ENCODE measurements at regions not wholly inside any gene's neighbourhood (a gene's known extent, or its start where the extent isn't known, plus 50 kb on each side); places are given as distances from the start of the nearest gene placed in this dataset.

GRCh38 chr9:26296910-26297572, 595.6 kb downstream of the CAAP1 start:
- no peak for DNase-seq

DNA sequence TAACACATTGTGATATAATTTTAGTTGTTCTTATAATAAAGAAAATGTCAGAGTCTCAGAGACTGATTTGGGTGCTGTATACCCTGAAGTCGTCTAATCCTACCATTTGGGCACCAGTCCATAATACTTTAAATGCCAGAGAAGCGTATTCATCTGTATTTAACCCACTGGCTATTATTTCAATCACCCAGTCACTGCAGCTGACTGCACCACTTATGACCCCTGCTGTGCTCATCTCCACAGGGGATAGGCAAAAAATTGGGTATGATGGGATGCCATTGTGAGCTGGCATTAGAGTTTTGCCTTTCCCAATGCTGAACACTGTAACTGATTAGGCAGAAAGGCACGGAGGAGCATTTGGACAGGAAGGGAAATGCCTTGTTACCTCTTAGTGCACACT, 599.7 kb downstream of the CAAP1 start:
- no peak for DNase-seq

DNA sequence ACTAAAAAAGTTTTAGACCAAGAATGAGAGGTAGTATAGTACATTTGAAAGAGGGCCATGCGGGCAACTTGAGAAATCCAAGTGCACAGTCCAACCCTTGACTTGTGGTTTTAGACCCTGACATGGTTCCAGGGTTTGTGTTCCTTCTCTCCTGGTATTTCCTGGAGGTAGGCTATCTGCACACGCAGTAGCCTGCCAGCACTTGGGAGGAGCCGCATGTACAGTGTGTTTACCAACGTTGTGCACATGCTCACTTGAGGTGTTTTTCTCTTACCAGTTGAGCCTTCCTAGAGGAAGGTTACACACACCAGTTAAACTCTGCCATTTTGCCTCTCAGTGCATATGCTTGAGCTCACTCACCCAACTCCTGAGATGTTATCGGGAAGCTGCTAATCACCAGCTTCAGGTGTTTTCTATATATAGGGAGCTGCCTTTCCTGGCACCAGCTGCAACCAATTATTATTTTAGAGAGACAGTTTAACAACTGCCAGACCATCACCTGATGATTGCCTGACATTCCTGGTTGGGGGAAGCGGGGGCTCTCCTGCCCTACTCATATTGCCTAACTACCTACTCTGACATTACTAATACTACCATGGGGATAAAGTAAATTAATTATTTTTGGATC, 593.4 kb upstream of the TUSC1 start:
- no peak for DNase-seq

GRCh38 chr9:26266146-26266793, 588.0 kb upstream of the TUSC1 start:
- no peak for DNase-seq

- no peak for DNase-seq
These were observed 586.7 kb upstream of the TUSC1 start for GRCh38 chr9:26264709-26265601.

DNA sequence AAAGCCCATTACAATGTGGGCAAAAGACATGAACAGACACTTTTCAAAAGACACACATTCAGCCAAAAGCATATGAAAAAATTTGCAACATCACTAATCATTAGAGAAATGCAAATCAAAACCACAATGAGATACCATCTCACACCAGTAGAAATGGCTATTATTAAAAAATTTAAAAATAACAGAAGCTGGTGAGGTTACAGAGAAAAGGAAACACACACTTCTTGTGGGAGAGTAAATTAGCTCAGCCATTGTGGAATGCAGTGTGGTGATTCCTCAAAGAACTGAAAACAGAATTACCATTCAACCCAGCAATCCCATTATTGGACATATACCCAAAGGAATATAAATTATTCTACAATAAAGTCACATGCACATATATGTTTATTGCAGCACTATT, 585.2 kb upstream of the TUSC1 start:
- DNase-seq, result no peak

GRCh38 chr9:26262421-26263107, 584.3 kb upstream of the TUSC1 start:
- no peak for DNase-seq

- no peak for DNase-seq
These were observed 583.5 kb upstream of the TUSC1 start for GRCh38 chr9:26261503-26262330.

GRCh38 chr9:26260238-26260637, 582.0 kb upstream of the TUSC1 start:
- no peak for DNase-seq

- DNase-seq, result no peak
These were observed 569.6 kb upstream of the TUSC1 start for GRCh38 chr9:26247861-26248260.

- no peak for DNase-seq
These were observed 566.6 kb upstream of the TUSC1 start for GRCh38 chr9:26244661-26245451.

DNA sequence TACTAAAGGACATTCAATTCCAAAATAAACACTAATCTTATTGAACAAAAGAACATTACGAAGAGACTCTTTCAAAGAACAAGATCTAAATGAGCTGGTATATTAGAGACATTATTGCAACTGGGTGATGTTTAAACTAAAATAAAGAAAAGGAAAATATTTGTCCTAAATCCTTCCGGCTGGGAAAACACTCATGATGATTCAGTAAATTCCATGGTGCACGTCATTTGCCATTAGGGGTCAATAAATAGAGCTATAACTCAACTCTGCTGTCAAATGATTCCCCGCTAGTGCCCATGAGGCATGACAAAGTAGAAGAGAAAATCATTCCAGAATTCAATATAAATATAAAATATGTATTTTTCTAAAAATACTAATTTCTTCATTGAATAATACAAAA, 565.5 kb upstream of the TUSC1 start:
- DNase-seq, result no peak

GRCh38 chr9:26243029-26243697, 564.9 kb upstream of the TUSC1 start:
- DNase-seq, result no peak

- DNase-seq, result no peak
These were observed 561.8 kb upstream of the TUSC1 start for GRCh38 chr9:26240020-26240419.

DNA sequence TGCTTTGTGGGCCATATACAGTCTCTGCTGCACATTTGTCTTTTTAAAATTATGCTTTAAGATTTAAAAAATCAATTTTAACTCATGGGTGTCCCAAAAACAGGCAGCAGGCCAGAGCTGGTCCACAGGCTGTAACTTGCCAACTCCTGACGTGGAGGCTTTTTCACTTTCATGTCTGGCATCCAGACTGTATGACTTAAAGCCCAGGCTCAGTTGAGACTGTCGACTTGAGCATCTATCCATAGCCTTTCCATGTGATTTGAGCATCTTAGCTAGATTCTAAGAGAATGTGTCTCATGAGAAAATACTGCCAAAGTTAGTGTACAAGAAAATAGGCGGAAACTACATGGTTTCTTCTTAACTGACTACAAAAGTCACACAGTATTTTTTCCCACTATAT, 559.0 kb upstream of the TUSC1 start:
- DNase-seq, result no peak

GRCh38 chr9:26234865-26235264, 556.6 kb upstream of the TUSC1 start:
- DNase-seq, result no peak

DNA sequence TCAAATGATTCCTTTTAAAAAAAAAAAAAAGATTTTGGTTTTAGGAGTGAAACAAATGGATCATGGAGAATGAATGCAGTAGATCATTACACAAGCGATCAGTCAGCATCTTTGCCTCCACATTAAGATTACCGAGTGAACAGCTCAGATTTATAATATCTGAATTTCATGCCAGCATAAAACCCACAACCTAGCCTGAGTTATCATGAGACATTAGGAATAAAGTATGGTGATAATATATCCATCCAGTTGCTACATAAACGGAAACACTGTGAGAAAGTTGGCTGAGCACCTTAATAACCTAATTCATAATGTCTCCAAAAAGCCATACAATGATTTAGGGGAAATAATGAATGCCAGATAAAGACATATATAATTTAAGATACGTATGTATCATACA, 553.1 kb upstream of the TUSC1 start:
- DNase-seq, result no peak

DNA sequence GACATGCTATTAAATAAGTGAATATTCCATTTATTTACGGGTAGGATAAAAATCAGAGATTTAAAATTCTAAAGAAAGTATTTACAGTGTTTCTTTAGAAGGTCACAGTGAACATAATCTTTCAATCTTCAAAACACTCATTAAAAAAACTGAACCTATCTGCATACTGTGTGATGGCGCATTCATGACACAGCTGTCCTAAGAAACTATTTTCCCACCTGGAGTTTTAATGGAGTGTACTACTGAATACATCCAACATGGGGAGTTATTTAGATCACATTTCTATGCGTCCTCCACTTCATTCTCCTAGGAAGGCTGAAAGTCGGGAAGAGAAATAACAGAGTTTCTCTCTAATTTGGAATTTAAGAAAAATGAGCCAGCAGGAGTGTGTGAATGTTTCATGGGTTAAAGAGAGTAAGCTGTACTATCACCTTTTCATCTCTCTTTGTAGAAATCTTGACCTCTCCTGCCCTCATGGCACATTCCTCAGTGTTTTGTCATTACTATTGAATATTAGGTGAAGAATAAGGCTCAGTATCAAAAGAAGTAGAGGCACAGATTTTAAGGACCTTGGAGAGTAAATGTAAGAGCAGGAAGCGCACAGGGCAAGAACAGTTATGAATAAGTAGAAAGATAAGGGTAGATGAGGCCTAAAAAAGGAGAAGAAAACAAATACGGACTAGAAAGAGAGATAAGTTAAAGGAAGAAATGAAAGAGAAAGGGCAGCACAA, 551.2 kb upstream of the TUSC1 start:
- DNase-seq, result no peak

GRCh38 chr9:26228273-26228672, 550.0 kb upstream of the TUSC1 start:
- DNase-seq, result no peak

- DNase-seq, result no peak
These were observed 543.0 kb upstream of the TUSC1 start for GRCh38 chr9:26221290-26221689.
